Stimulated activated naive B cell treated with anti-CD40 and anti-IgM and Interleukin-4, amounts not matched to agents 10 μg/mL and 1 μg/mL and 100 μg/mL, for 72 hours (primary cell): ENCODE measurements at regions not wholly inside any gene's neighbourhood (a gene's known extent, or its start where the extent isn't known, plus 50 kb on each side); places are given as distances from the start of the nearest gene placed in this dataset.
"Not testable (repeated sequence)": the region's sequence is repeated elsewhere in the genome, so short reads cannot be mapped to it uniquely, and the experiment has no call there.

Experiments
- ATAC-seq, 2 donors: fragments of 150-1000 bp; cut with Tn5 transposase; replicated peaks; 2 replicates each; pipeline ENCODE4 v1.10.0; 2021; ENCODE audit warnings: moderate library complexity in 1 of 2
- DNase-seq: peaks from one replicate; pipeline ENCODE4 v3.0.0; 2021
- H3K27ac Mint-ChIP-seq: one replicate; pipeline ENCODE4 v1.8.0; 2022; ENCODE audit warnings: mild to moderate bottlenecking, mixed read lengths
- H3K27me3 Mint-ChIP-seq, 2 donors: one replicate each; pipeline ENCODE4 v1.8.0; 2022; ENCODE audit warnings: mixed read lengths in 2 of 2
- H3K36me3 Mint-ChIP-seq, 2 donors: one replicate each; pipeline ENCODE4 v1.8.0; 2022; ENCODE audit warnings: mixed read lengths in 2 of 2, mild to moderate bottlenecking in 1 of 2
- H3K4me1 Mint-ChIP-seq, 2 donors: one replicate each; pipeline ENCODE4 v1.8.0; 2022; ENCODE audit warnings: mixed read lengths in 2 of 2, mild to moderate bottlenecking in 1 of 2
- H3K4me3 Mint-ChIP-seq, 2 donors: one replicate each; pipeline ENCODE4 v1.8.0; 2022; ENCODE audit warnings: mild to moderate bottlenecking in 2 of 2, mixed read lengths in 2 of 2, moderate library complexity in 1 of 2
- H3K9me3 Mint-ChIP-seq, 2 donors: one replicate each; pipeline ENCODE4 v1.8.0; 2022; ENCODE audit warnings: mixed read lengths in 2 of 2, mild to moderate bottlenecking in 1 of 2

- no peaks in the 10 kb centered on the region for H3K9me3 Mint-ChIP-seq
- no peaks in the 10 kb centered on the region for H3K36me3 Mint-ChIP-seq
- ATAC-seq = peak in 1 of 2 donors; percentile 56
- H3K4me3 Mint-ChIP-seq = no peak overlapping the region
- H3K4me1 Mint-ChIP-seq = peaks cover 4 to 12% of the 10 kb centered on the region in 2 donors
- H3K27me3 Mint-ChIP-seq = no peaks in the 10 kb centered on the region
- no peak for DNase-seq
- no peak overlapping the region for H3K27ac Mint-ChIP-seq
Observed at GRCh38 chr7:13099154-13099795, 411.8 kb downstream of the ARL4A start.

DNA sequence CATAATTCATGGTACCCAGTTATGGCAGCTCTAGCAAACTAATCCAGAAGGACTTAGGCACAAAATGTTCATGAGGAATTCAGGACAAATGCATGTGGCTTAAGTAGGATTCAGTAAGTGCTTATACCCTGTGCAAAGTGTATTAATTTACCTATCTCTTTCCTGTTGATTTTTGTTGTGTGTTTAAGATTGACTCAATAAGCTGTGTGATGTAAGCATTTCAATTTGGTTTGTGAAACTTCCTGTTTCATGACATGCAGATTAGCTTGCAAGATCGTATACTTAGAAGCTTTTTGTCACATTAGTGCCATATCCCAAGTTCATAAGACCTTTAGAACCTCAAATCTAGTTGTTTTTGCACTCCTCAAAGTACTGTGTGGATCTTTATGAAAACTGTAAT lies 416.7 kb downstream of the ARL4A start:
- ATAC-seq (no peak), DNase-seq (no peak)
- H3K4me1 Mint-ChIP-seq = peaks cover 10 to 15% of the 10 kb centered on the region in 2 donors

GRCh38 chr7:13105209-13105608 lies 417.8 kb downstream of the ARL4A start:
- ATAC-seq (no peak), DNase-seq (no peak)
- no peaks in the 10 kb centered on the region for H3K27me3 Mint-ChIP-seq
- H3K4me1 Mint-ChIP-seq = peaks cover 10 to 15% of the 10 kb centered on the region in 2 donors
- H3K4me3 Mint-ChIP-seq = no peak overlapping the region
- peaks cover 0 to 3% of the 10 kb centered on the region in 2 donors for H3K36me3 Mint-ChIP-seq
- no peaks in the 10 kb centered on the region for H3K9me3 Mint-ChIP-seq
- no peak overlapping the region for H3K27ac Mint-ChIP-seq

More for the DNA sequence above, 416.7 kb downstream of the ARL4A start:
- Mint-ChIP-seq H3K9me3 (no peaks in the 10 kb centered on the region), H3K27ac (no peak overlapping the region), H3K36me3 (no peaks in the 10 kb centered on the region), H3K4me3 (no peak overlapping the region), H3K27me3 (no peaks in the 10 kb centered on the region)

GRCh38 chr7:13106513-13106912 lies 419.1 kb downstream of the ARL4A start:
- no peak for DNase-seq
- Mint-ChIP-seq H3K4me1 (peaks cover 10 to 15% of the 10 kb centered on the region in 2 donors), H3K4me3 (no peak overlapping the region), H3K27me3 (no peaks in the 10 kb centered on the region), H3K9me3 (no peaks in the 10 kb centered on the region), H3K36me3 (peaks cover 0 to 3% of the 10 kb centered on the region in 2 donors), H3K27ac (no peak overlapping the region)
- peak in 1 of 2 donors; percentile 29 for ATAC-seq

DNA sequence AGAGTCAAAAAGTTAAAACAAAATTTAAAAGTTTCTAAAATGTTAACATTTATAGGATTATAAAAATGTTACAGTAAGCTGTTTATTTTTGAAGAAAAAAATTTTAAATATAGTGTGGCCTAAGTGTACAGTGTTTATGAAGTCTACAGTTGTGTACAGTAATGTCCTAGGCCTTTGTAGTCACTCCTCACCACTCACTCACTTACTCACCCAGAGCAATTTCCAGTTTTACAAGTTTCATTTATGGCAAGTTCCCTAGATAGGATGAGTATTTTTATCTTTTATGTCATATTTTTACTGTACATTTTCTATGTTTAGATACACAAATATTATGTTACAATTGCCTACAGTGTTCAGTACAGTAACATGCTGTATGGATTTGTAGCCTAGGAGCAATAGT lies 419.9 kb downstream of the ARL4A start:
- H3K9me3 Mint-ChIP-seq = no peaks in the 10 kb centered on the region
- no peak for DNase-seq
- peaks cover 10 to 15% of the 10 kb centered on the region in 2 donors for H3K4me1 Mint-ChIP-seq
- H3K4me3 Mint-ChIP-seq = no peak overlapping the region
- H3K27me3 Mint-ChIP-seq = no peaks in the 10 kb centered on the region
- ATAC-seq = no peak
- H3K36me3 Mint-ChIP-seq = peaks cover 0 to 3% of the 10 kb centered on the region in 2 donors
- no peak overlapping the region for H3K27ac Mint-ChIP-seq

GRCh38 chr7:13108061-13108460 lies 420.6 kb downstream of the ARL4A start:
- H3K27ac Mint-ChIP-seq = no peak overlapping the region
- DNase-seq (no peak), ATAC-seq (no peak)
- H3K9me3 Mint-ChIP-seq = no peaks in the 10 kb centered on the region
- no peaks in the 10 kb centered on the region for H3K27me3 Mint-ChIP-seq
- H3K4me3 Mint-ChIP-seq = no peak overlapping the region
- peaks cover 0 to 3% of the 10 kb centered on the region in 2 donors for H3K36me3 Mint-ChIP-seq
- H3K4me1 Mint-ChIP-seq = peaks cover 10 to 15% of the 10 kb centered on the region in 2 donors

GRCh38 chr7:13109201-13109600 lies 421.8 kb downstream of the ARL4A start:
- H3K36me3 Mint-ChIP-seq = peaks cover 0 to 3% of the 10 kb centered on the region in 2 donors
- no peak for ATAC-seq
- no peaks in the 10 kb centered on the region for H3K27me3 Mint-ChIP-seq
- no peak overlapping the region for H3K27ac Mint-ChIP-seq
- H3K9me3 Mint-ChIP-seq = no peaks in the 10 kb centered on the region
- no peak overlapping the region for H3K4me3 Mint-ChIP-seq
- H3K4me1 Mint-ChIP-seq = peaks cover 6 to 12% of the 10 kb centered on the region in 2 donors
- DNase-seq = no peak

- H3K4me3 Mint-ChIP-seq = no peak overlapping the region
- H3K9me3 Mint-ChIP-seq = no peaks in the 10 kb centered on the region
- H3K27me3 Mint-ChIP-seq = no peaks in the 10 kb centered on the region
- DNase-seq = no peak
- ATAC-seq = no peak
- H3K27ac Mint-ChIP-seq = no peak overlapping the region
- peaks cover 5% of the 10 kb centered on the region in 2 donors for H3K4me1 Mint-ChIP-seq
- H3K36me3 Mint-ChIP-seq = peaks cover 0 to 3% of the 10 kb centered on the region in 2 donors
Observed at GRCh38 chr7:13110107-13110506, 422.7 kb downstream of the ARL4A start.

- Mint-ChIP-seq H3K36me3 (peaks cover 0 to 3% of the 10 kb centered on the region in 2 donors), H3K4me1 (peaks cover 0 to 1% of the 10 kb centered on the region in 2 donors), H3K9me3 (no peaks in the 10 kb centered on the region), H3K4me3 (no peak overlapping the region), H3K27ac (no peak overlapping the region), H3K27me3 (no peaks in the 10 kb centered on the region)
- DNase-seq (no peak), ATAC-seq (no peak)
Observed at GRCh38 chr7:13111230-13111629, 423.8 kb downstream of the ARL4A start.

GRCh38 chr7:13114240-13114639 lies 426.8 kb downstream of the ARL4A start:
- not testable (repeated sequence) for H3K27ac Mint-ChIP-seq, H3K36me3 Mint-ChIP-seq, DNase-seq, H3K4me3 Mint-ChIP-seq, H3K4me1 Mint-ChIP-seq, H3K9me3 Mint-ChIP-seq, ATAC-seq, H3K27me3 Mint-ChIP-seq

DNA sequence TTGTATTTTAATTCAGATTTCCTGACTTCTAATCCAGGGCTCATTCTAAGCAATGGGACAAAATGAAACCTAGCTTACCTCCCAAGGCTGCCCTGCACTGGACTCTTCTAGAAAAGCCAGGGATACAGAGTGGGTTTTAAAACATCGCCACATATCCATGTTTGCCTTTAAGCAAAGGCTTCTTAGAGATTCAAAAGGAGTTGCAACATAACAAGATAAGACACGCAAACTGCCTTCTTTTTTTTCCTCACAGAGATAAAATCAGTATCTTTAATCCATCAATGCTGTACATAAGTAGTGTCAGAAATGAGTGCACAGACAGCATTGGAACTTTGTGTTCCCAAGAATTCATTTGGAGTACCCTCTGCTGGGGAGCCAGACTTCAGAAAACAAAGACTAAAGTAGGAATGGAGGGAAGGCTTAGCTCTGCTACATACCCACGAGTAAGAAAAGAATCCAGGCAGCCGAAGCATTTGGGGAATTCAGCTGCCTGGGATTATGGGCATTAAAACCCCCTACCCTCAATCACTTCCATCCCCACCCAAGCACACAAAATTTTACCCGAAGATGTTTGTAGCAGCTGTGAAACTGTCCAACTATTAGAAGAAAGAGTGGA lies 427.8 kb downstream of the ARL4A start:
- DNase-seq (no peak), ATAC-seq (no peak)
- no peaks in the 10 kb centered on the region for H3K27me3 Mint-ChIP-seq
- no peaks in the 10 kb centered on the region for H3K36me3 Mint-ChIP-seq
- no peaks in the 10 kb centered on the region for H3K9me3 Mint-ChIP-seq
- no peaks in the 10 kb centered on the region for H3K4me1 Mint-ChIP-seq
- no peak overlapping the region for H3K27ac Mint-ChIP-seq
- no peak overlapping the region for H3K4me3 Mint-ChIP-seq

- Mint-ChIP-seq H3K4me3 (no peak overlapping the region), H3K36me3 (no peaks in the 10 kb centered on the region), H3K4me1 (no peaks in the 10 kb centered on the region), H3K9me3 (no peaks in the 10 kb centered on the region), H3K27me3 (no peaks in the 10 kb centered on the region), H3K27ac (no peak overlapping the region)
- ATAC-seq (no peak), DNase-seq (no peak)
Observed at GRCh38 chr7:13115855-13116254, 428.4 kb downstream of the ARL4A start.

DNA sequence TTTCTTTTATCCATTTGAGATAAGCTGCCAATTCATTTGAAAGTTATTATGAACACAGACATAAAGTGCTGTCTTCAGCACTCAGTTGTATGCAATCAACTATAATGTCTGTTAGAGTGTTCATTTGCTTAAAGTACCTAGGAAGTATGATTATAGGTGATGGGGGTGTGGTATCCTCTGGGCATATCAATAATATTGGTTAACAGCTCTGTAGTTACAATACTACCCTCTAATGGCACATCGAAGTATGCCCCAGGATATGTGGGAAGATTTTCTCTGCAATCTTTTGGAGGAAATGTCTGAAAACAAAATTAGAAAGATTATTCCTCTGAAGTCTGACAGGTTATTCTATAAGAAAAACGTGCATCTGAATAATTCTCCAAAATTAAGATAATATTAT lies 429.7 kb downstream of the ARL4A start:
- Mint-ChIP-seq H3K4me1 (no peaks in the 10 kb centered on the region), H3K27ac (no peak overlapping the region), H3K27me3 (no peaks in the 10 kb centered on the region), H3K9me3 (peaks cover 0 to 2% of the 10 kb centered on the region in 2 donors), H3K4me3 (no peak overlapping the region), H3K36me3 (no peaks in the 10 kb centered on the region)
- ATAC-seq = no peak
- DNase-seq = no peak

- Mint-ChIP-seq H3K27ac (no peak overlapping the region), H3K4me3 (no peak overlapping the region), H3K27me3 (no peaks in the 10 kb centered on the region), H3K36me3 (no peaks in the 10 kb centered on the region), H3K9me3 (peaks cover 4 to 6% of the 10 kb centered on the region in 2 donors), H3K4me1 (no peaks in the 10 kb centered on the region)
- no peak for DNase-seq
- ATAC-seq = no peak
Observed at GRCh38 chr7:13117592-13117991, 430.2 kb downstream of the ARL4A start.

GRCh38 chr7:13124629-13125028 lies 437.2 kb downstream of the ARL4A start:
- peaks cover 14 to 17% of the 10 kb centered on the region in 2 donors for H3K9me3 Mint-ChIP-seq
- not testable (repeated sequence) for ATAC-seq, H3K4me1 Mint-ChIP-seq, H3K36me3 Mint-ChIP-seq, DNase-seq, H3K4me3 Mint-ChIP-seq, H3K27ac Mint-ChIP-seq
- H3K27me3 Mint-ChIP-seq = peaks cover 12 to 17% of the 10 kb centered on the region in 2 donors
